OCI-LY1 (cell line): ENCODE measurements at regions not wholly inside any gene's neighbourhood (a gene's known extent, or its start where the extent isn't known, plus 50 kb on each side); places are given as distances from the start of the nearest gene placed in this dataset.

Experiments used
- H2AFZ ChIP-seq: fragments of 200-600 bp; sonication (generic), shearing (Covaris generic); 2 replicates; pipeline ENCODE4 v1.6.0; 2014; ENCODE audit warnings: antibody characterized with exemption, mild to moderate bottlenecking, low read length
- H3F3A ChIP-seq: fragments of 200-600 bp; sonication (generic), shearing (Covaris generic); 2 replicates; pipeline ENCODE4 v1.6.0; 2014; ENCODE audit warnings: mild to moderate bottlenecking, antibody characterized with exemption, low read length, moderate library complexity; ENCODE audit not compliant: insufficient read depth
- H3K27ac ChIP-seq: fragments of 200-600 bp; sonication (generic); 2 replicates; pipeline ENCODE4 v1.5.1; 2014; ENCODE audit warnings: low read length, mixed run types, mild to moderate bottlenecking, low read depth; ENCODE audit not compliant: poor library complexity, severe bottlenecking
- H3K27me3 ChIP-seq: fragments of 200-600 bp; sonication (generic); 2 replicates; pipeline ENCODE4 v1.6.0; 2014; ENCODE audit warnings: antibody characterized with exemption, mild to moderate bottlenecking, low read length, moderate library complexity; ENCODE audit not compliant: insufficient read depth
- H3K36me3 ChIP-seq: fragments of 200-600 bp; sonication (generic); 2 replicates; pipeline ENCODE4 v1.6.1; 2014; ENCODE audit warnings: mild to moderate bottlenecking, antibody characterized with exemption, low read length, moderate library complexity, mixed read lengths; ENCODE audit not compliant: insufficient read depth
- H3K4me1 ChIP-seq: fragments of 200-600 bp; sonication (generic); 2 replicates; pipeline ENCODE4 v1.5.1; 2014; ENCODE audit warnings: mild to moderate bottlenecking, low read length, moderate library complexity; ENCODE audit not compliant: insufficient read depth, severe bottlenecking
- H3K4me2 ChIP-seq: fragments of 200-600 bp; sonication (generic), shearing (Covaris generic); 2 replicates; pipeline ENCODE4 v1.6.1; 2014; ENCODE audit warnings: low read length
- H3K4me3 ChIP-seq: fragments of 200-600 bp; sonication (generic); 2 replicates; pipeline ENCODE4 v1.5.1; 2014; ENCODE audit warnings: low read length, low read depth, mild to moderate bottlenecking, mixed read lengths; ENCODE audit not compliant: poor library complexity, severe bottlenecking
- H3K79me2 ChIP-seq: fragments of 200-600 bp; shearing (Covaris generic); 2 replicates; pipeline ENCODE4 v1.6.1; 2016; ENCODE audit warnings: mixed run types, low read length, mixed read lengths; ENCODE audit not compliant: insufficient read depth
- H3K9ac ChIP-seq: fragments of 200-600 bp; sonication (generic), shearing (Covaris generic); 2 replicates; pipeline ENCODE4 v1.6.1; 2014; ENCODE audit warnings: mild to moderate bottlenecking, low read length, mixed read lengths
- H3K9me2 ChIP-seq: fragments of 200-600 bp; sonication (generic), shearing (Covaris generic); 2 replicates; pipeline ENCODE4 v1.6.1; 2014; ENCODE audit warnings: low read depth, mild to moderate bottlenecking, low read length, mixed read lengths
- H3K9me3 ChIP-seq: fragments of 200-600 bp; shearing (Covaris generic); 2 replicates; pipeline ENCODE4 v1.6.1; 2014; ENCODE audit warnings: low read length, mixed read lengths
- H4K20me1 ChIP-seq: fragments of 200-600 bp; sonication (generic), shearing (Covaris generic); 2 replicates; pipeline ENCODE4 v1.6.0; 2016; ENCODE audit warnings: mild to moderate bottlenecking, low read length; ENCODE audit not compliant: insufficient read depth
- CTCF ChIP-seq: fragments of 200-600 bp; sonication (generic), shearing (Covaris generic); IDR thresholded peaks from 2 replicates; pipeline ENCODE4 v1.5.1; 2017; ENCODE audit warnings: mild to moderate bottlenecking, antibody characterized with exemption, low read length, moderate library complexity, mixed read lengths
- EZH2 ChIP-seq: fragments of 200-600 bp; sonication (generic), shearing (Covaris generic); IDR thresholded peaks from 2 replicates; pipeline ENCODE4 v1.8.0; 2017; ENCODE audit warnings: borderline replicate concordance, mixed run types, mild to moderate bottlenecking, antibody characterized with exemption, low read length, moderate library complexity, mixed read lengths

DNA sequence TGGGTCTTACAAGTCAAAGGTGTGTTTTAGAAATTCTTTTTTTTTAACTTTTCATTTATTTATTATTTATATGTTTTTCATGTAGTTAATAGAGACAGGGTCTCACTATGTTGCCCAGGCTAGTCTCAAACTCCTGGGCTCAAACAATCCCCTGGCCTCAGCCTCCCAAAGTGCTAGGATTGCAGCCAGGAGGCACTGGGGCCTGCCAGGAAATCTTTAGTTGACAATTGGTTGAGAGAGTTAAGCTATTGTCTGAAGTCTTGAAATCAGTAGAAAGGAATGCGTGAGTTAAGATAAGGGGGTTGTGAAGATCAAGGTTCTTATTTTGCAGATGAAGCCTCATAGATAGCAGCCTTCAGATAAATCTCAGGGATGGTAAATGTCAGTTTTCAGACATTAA lies 245.4 kb upstream of the GALNT17 start:
- Histone ChIP-seq H3K27me3 (no peaks in the 10 kb centered on the region), H3K4me2 (no peak overlapping the region), H3K27ac (no peak overlapping the region), H3K79me2 (no peaks in the 10 kb centered on the region), H2AFZ (no peak overlapping the region), H3K9me3 (peaks cover 16% of the 10 kb centered on the region), H3K36me3 (no peaks in the 10 kb centered on the region), H3F3A (no peaks in the 10 kb centered on the region), H3K9me2 (no peaks in the 10 kb centered on the region), H3K4me3 (no peak overlapping the region), H3K4me1 (no peaks in the 10 kb centered on the region), H4K20me1 (no peaks in the 10 kb centered on the region), H3K9ac (no peak overlapping the region)
- TF ChIP-seq CTCF (no peak), EZH2 (no peak)

DNA sequence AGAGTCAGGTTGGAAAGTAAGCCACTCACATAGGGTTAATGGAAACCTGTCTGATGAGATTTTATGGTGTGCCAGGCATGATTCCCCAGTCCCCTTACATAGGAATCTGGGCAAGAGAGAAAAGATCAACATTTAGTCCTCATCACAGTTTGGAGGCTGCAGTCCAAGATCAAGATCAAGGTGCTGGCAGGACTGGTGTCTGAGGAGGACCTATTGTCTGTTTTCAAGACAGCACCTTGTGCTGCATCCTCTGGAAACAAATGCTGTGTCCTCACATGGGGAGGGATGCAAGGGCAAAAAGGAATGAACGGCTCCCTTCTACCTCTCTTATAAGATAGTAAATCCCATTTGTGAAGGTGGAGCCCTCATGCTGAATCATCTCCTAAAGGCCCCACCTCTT lies 244.8 kb upstream of the GALNT17 start:
- Histone ChIP-seq H3K36me3 (no peaks in the 10 kb centered on the region), H3K4me2 (no peak overlapping the region), H3K9me2 (no peaks in the 10 kb centered on the region), H3K27me3 (no peaks in the 10 kb centered on the region), H3K4me1 (no peaks in the 10 kb centered on the region), H3F3A (no peaks in the 10 kb centered on the region), H3K27ac (no peak overlapping the region), H3K9me3 (peaks cover 16% of the 10 kb centered on the region), H2AFZ (no peak overlapping the region), H3K79me2 (no peaks in the 10 kb centered on the region), H3K9ac (no peak overlapping the region), H4K20me1 (no peaks in the 10 kb centered on the region), H3K4me3 (no peak overlapping the region)
- no peak for TF ChIP-seq EZH2

- TF ChIP-seq EZH2 (no peak), CTCF (no peak)
- H4K20me1 ChIP-seq, result no peaks in the 10 kb centered on the region
- no peaks in the 10 kb centered on the region for H3K9me2 ChIP-seq
- no peaks in the 10 kb centered on the region for H3K4me1 ChIP-seq
- no peak overlapping the region for H3K4me2 ChIP-seq
- no peaks in the 10 kb centered on the region for H3K27me3 ChIP-seq
- H3K4me3 ChIP-seq, result no peak overlapping the region
- H3K9me3 ChIP-seq, result peaks cover 16% of the 10 kb centered on the region
- H3K79me2 ChIP-seq, result no peaks in the 10 kb centered on the region
- no peaks in the 10 kb centered on the region for H3F3A ChIP-seq
- no peak overlapping the region for H3K9ac ChIP-seq
- H2AFZ ChIP-seq, result no peak overlapping the region
- H3K36me3 ChIP-seq, result no peaks in the 10 kb centered on the region
- H3K27ac ChIP-seq, result no peak overlapping the region
Measured at GRCh38 chr7:70890147-70890969, 241.6 kb upstream of the GALNT17 start.

DNA sequence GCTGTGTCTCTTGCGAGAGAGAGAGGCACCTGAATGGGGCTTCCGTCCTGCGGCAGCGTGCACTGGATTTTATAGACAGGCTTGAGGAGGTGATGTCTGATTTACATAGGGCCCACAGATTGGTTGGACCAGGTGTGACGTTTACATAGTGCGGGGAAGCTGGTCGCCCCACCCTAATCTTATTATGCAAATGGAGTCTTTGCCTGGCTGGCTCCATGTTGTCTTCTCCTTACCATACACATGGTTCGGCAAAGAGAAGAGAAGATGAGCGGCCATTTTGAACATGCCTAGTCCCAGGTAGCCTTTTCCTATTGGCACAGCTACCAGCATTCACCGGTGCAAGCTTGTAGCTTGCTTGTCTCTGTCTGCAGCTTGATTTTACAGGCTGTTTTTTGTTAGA lies 238.5 kb upstream of the GALNT17 start:
- Histone ChIP-seq H3K4me1 (no peaks in the 10 kb centered on the region), H3K27me3 (no peaks in the 10 kb centered on the region), H3K9ac (no peak overlapping the region), H3K4me3 (no peak overlapping the region), H2AFZ (no peak overlapping the region), H4K20me1 (no peaks in the 10 kb centered on the region), H3K4me2 (no peak overlapping the region), H3K79me2 (no peaks in the 10 kb centered on the region), H3K36me3 (no peaks in the 10 kb centered on the region), H3K9me2 (no peaks in the 10 kb centered on the region), H3F3A (no peaks in the 10 kb centered on the region), H3K27ac (no peak overlapping the region), H3K9me3 (peaks cover 16% of the 10 kb centered on the region)
- TF ChIP-seq CTCF (no peak), EZH2 (no peak)
